ENCODE measurements at regions not wholly inside any gene's neighbourhood (a gene's known extent, or its start where the extent isn't known, plus 50 kb on each side); places are given as distances from the start of the nearest gene placed in this dataset.

DNA sequence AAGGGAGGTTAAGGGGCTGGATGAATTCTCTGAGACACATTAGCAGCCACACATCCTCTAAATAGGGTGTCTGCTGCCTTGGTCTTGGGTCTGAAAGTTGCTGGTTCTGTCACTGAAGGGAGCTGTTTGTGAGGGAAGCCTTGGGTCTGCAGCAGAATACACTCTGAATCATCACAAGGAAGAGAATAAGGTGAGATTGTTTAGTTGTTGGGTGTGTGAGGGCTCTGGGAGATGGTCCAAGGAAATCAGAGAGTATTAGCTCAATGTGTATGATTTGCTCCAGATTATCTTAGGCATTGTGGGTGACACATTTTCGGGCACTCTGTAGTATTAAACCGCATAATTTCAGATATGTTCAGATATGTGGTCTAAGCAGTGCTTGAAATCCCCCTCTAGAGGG, 548.5 kb downstream of the SLC4A3 start:
- no peak for TF ChIP-seq POLR2AphosphoS5 (IDR thresholded peaks at IDR 0.05; ENCODE audit: low read depth, low read length)
- TF ChIP-seq TAF1 (IDR thresholded peaks at IDR 0.05; ENCODE audit: low read depth, low read length), result no peak
- TF ChIP-seq POLR2A (IDR thresholded peaks at IDR 0.05; ENCODE audit: low read depth, low read length), result no peak
